GM12892 (cell line): ENCODE measurements at regions not wholly inside any gene's neighbourhood (a gene's known extent, or its start where the extent isn't known, plus 50 kb on each side); places are given as distances from the start of the nearest gene placed in this dataset.

ENCODE experiments used
- DNase-seq: peaks from one replicate; pipeline ENCODE4 v3.0.0; 2011; ENCODE audit not compliant: insufficient read length
- FAIRE-seq: peaks from 2 replicates; lab custom pipeline; 2011; peaks lifted over from hg19 to GRCh38; lab: Jason Lieb, UNC
- POLR2A ChIP-seq: IDR thresholded peaks from 2 replicates; pipeline ENCODE4 v1.6.1; 2011; ENCODE audit warnings: low read depth, low read length, control low read depth
- POLR2AphosphoS5 ChIP-seq: IDR thresholded peaks from 2 replicates; pipeline ENCODE4 v1.6.1; 2011; ENCODE audit warnings: low read depth, low read length, control low read depth
- TAF1 ChIP-seq: IDR thresholded peaks from 2 replicates; pipeline ENCODE4 v1.6.1; 2011; ENCODE audit warnings: low read depth, mild to moderate bottlenecking, control low read depth, low read length, borderline replicate concordance

DNA sequence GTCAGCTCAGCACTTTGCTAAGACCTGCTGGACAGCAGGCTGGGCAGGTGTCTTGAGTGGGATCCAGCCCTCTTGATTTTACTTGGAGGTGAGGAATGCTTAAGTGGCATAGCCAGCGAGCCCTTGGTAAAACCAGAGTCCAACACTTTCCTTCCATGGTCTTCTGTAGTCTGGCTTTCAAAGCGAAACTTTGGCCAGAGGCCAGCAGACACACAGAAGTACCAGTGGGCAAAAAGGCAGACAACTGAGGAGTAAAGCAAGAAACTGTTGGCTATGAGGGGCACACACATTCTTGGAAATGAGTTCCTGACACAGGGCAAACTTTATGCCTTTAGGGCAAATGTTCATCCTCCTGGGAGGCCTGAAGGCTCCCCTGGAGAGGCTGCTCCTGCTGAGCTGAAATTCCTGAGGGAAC, 281.0 kb upstream of the POU3F1 start:
- no peak for TF ChIP-seq TAF1
- no peak for TF ChIP-seq POLR2AphosphoS5
- no peak for TF ChIP-seq POLR2A
- FAIRE-seq (no peak), DNase-seq (no peak)

GRCh38 chr1:38326856-38327255, 280.3 kb upstream of the POU3F1 start:
- no peak for FAIRE-seq
- DNase-seq: no peak
- no peak for TF ChIP-seq TAF1
- TF ChIP-seq POLR2A: no peak
- no peak for TF ChIP-seq POLR2AphosphoS5

DNA sequence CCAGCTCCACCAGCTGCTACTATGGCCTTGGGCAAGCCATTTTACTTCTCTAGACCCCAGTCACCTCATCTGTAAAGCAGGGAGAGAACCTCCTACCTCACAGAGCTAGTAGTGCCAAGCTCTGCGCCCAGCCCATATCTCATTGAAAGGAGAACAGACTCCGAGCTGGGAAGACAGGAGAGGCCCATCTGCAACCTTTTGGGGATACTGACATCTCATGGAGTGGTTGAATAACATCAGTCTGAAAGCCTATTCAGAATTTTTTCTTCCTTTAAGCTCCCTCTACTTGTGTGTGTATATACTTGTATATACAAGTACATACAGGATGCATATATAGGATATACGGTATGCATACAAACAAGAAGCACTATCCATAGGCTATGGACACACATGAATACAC, 279.5 kb upstream of the POU3F1 start:
- TF ChIP-seq TAF1 (no peak), POLR2AphosphoS5 (no peak), POLR2A (no peak)
- no peak for DNase-seq
- FAIRE-seq: no peak

DNA sequence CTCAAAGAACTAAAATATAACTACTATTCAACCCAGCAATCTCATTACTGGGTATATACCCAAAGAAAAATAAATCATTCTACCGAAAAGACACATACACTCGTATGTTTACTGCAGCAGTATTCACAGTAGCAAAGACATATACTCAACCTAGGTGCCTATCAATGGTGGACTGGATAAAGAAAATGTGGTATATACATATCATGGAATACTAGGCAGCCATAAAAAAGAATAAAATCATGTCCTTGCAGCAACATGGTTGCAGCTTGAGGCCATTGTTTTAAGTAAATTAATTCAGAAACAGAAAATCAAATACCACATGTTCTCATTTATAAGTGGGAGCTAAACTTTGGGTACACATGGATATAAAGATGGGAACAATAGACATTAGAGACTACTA, 266.2 kb upstream of the POU3F1 start:
- FAIRE-seq: no peak
- TF ChIP-seq POLR2A (no peak), TAF1 (no peak), POLR2AphosphoS5 (no peak)
- DNase-seq: no peak

DNA sequence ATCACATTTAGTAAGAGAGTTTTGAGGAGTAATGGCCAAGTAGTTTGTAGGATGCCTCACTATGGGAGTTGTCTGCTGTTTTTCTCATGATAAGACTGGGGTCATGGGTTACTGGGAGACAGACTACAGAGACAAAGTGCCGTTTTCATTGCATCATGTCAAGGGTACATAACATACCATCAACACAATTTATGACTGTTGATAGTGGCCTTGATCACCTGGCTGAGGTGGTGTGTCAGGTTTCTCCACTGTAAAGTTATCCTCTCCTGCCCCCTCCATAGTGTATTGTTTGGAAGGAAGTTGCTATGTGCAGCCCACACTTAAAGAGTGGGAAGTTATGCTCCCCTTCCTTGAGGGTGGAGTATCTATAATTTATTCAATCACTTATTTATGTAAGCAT, 263.5 kb upstream of the POU3F1 start:
- no peak for FAIRE-seq
- DNase-seq: no peak
- no peak for TF ChIP-seq POLR2AphosphoS5
- no peak for TF ChIP-seq POLR2A
- no peak for TF ChIP-seq TAF1

- DNase-seq (no peak), FAIRE-seq (no peak)
- TF ChIP-seq TAF1: no peak
- TF ChIP-seq POLR2AphosphoS5: no peak
- no peak for TF ChIP-seq POLR2A
These were observed 262.2 kb upstream of the POU3F1 start for GRCh38 chr1:38308780-38309179.

GRCh38 chr1:38305666-38306065, 259.1 kb upstream of the POU3F1 start:
- TF ChIP-seq POLR2AphosphoS5 (no peak), POLR2A (no peak), TAF1 (no peak)
- FAIRE-seq (no peak), DNase-seq (no peak)

DNA sequence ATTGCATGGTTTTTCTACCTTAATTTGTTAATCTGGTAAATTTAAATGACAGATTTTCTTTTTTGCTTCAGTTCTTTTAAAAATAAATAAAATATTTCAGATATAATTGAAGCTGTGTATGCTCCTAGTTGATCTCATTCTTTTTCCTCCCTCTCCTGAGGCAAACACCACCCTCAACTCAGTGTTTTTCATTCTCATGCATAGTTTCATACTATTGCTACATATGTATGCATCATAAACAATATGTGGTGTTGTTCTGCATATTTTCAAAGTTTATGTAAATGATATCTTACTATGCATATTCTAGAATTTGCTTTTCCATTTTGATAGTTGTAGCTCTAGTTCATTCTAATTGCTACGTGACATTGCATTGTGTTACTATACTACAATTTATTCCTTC, 257.2 kb upstream of the POU3F1 start:
- FAIRE-seq (no peak), DNase-seq (no peak)
- TF ChIP-seq TAF1: no peak
- no peak for TF ChIP-seq POLR2AphosphoS5
- TF ChIP-seq POLR2A: no peak

DNA sequence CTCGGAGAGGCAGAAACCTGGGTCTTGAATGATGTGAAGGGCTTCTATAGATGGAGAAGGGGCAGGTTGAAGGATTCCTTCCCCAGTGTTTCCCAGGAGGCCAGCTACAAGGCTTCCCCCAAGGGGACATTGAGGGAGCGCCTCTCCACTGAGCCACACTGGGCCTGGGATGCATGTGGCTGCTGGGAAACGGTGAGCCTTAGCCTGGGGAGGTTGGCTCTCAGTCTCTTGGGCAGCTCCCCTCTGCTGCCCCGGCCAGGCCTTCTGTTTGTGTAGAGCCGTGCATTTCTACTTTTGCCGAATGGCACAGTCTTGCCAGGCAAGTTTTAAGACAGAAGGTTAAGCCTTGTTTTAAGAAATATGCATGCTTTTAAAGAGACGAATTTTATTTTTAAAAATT, 254.4 kb upstream of the POU3F1 start:
- no peak for TF ChIP-seq POLR2A
- TF ChIP-seq TAF1: no peak
- TF ChIP-seq POLR2AphosphoS5: no peak
- FAIRE-seq (no peak), DNase-seq (no peak)

DNA sequence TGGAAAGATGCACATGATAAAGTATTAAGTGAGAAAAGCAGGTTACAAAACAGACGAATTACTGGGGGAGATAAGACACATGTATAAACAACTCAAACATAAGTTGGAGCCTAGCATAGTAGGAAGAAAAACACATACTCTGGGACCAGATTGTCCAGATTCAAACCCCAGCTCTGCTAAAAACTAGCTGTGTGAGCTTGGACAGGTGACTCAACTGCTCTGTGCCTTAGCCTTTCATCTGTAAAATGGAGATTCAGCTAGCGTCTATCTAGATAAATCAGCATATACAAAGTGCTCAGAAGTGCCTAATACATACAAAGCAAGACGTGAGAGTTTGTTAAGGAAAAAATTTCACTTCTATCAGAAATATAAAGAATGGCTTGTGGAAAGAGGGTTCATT, 254.0 kb upstream of the POU3F1 start:
- DNase-seq (no peak), FAIRE-seq (no peak)
- no peak for TF ChIP-seq TAF1
- no peak for TF ChIP-seq POLR2A
- no peak for TF ChIP-seq POLR2AphosphoS5

DNA sequence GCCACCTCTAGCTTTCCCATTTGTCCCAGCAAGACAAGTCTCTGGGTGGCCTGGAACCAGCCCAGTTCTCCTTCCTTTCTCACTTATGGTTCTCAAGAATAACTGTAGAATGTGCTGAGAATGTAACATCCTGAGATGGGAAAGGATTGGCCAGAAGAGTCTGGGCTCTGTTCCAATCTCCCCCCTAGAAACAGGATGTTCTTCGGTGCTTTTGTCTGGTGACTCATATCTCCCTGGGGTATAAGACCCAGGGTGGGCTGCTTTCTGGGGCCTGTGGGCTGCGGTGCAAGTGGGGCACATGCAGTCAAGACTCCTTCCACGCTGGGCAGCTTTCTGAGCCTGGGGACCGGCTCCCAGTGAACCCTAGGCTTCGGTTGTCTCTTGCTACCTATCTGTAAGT, 251.2 kb upstream of the POU3F1 start:
- FAIRE-seq (no peak), DNase-seq (no peak)
- TF ChIP-seq TAF1: no peak
- no peak for TF ChIP-seq POLR2AphosphoS5
- TF ChIP-seq POLR2A: no peak

- DNase-seq: no peak
- no peak for FAIRE-seq
- no peak for TF ChIP-seq POLR2AphosphoS5
- TF ChIP-seq TAF1: no peak
- TF ChIP-seq POLR2A: no peak
These were observed 250.7 kb upstream of the POU3F1 start for GRCh38 chr1:38297246-38297645.

DNA sequence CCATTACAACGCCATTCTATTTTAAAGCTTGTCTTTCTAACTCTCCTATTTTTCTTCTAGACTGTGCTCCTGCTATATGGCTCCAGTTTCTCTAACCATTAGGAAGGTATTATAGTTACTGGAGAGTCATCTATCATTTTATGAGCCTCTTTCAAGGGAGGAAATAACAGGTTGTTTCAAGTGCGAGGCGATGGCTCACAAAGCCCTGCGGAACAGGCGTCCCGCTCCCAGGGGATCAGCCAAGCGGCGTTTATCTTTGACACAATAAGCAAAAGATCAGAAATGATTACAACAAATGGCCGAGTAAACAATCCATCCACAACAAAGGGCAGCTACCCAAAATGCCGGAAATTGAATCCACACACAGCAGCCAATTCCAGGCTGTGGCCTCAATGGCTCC, 249.5 kb upstream of the POU3F1 start:
- FAIRE-seq: no peak
- TF ChIP-seq TAF1 (no peak), POLR2AphosphoS5 (no peak), POLR2A (no peak)
- DNase-seq: no peak

GRCh38 chr1:38293567-38293966, 247.0 kb upstream of the POU3F1 start:
- FAIRE-seq: no peak
- no peak for TF ChIP-seq POLR2A
- TF ChIP-seq POLR2AphosphoS5: no peak
- no peak for TF ChIP-seq TAF1
- DNase-seq: no peak

DNA sequence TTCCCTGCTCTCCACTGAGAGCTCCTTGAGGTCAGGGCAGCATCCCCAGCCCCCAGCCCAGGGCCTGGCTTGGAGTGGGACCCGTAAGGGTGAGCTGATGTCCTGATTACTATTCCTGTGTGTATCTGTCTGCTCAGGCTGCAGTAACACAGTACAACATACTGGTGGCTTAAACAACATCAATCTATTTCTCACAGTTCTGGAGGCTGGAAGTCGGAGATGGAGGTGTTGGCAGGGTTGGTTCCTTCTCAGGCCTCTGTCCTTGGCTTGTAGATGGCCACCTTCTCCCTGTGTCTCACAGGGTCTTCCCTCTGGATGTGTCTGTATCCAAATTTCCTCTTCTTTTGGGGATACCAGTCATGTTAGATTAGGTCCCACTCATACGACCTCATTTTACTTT, 246.4 kb upstream of the POU3F1 start:
- no peak for FAIRE-seq
- DNase-seq: no peak
- TF ChIP-seq POLR2A: no peak
- TF ChIP-seq TAF1: no peak
- TF ChIP-seq POLR2AphosphoS5: no peak
